Activated CD8-positive, alpha-beta memory T cell treated with anti-CD3 and anti-CD28 coated beads, Interleukin-2, amount 50 U/mL, for 48 hours (primary cell): ENCODE measurements at regions not wholly inside any gene's neighbourhood (a gene's known extent, or its start where the extent isn't known, plus 50 kb on each side); places are given as distances from the start of the nearest gene placed in this dataset.

Experiments used
- DNase-seq: peaks from one replicate; pipeline ENCODE4 v3.0.0-alpha.2; 2020

DNA sequence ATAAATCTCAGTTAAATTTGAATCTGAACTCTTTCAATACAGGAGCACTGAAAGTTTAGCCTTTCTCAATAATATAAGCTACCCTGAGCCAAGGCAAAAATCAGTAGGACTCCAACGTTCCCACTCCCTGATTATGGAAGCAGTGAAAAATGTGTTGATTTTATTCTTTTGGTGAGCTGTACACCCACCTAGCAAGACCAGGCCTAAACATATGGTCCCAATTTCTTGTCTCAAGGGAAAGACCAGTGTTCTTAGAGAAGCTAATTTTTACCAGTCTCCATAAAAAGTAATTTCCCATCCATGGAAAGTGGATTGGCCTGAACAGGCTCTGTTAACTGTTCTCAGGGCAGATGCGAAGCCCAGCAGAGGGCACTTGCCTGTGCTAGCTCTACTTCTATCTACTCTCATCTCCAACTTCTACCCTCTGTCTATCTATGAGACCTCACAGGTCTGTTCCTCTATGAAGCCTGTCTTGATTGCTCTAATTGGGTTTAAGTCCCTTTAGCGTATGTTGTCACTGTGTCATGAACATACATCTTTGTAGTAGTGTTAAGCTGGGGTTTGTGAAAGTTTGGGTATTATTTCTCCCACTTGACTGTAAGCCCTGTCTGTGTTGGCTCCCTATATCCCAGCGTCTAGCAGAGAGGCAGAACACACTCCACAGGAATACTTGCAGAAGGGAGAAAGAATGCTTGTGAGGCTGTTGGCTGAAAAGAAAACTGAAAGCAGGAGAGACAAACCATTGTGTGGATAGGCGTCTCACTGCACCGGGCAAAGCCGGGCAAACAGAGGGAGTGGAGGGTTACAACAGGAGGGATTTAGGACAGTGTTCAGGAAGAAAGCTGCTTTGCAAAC, 167.1 kb upstream of the MAF start:
- DNase-seq, result no peak

GRCh38 chr16:79765901-79766394, 165.4 kb upstream of the MAF start:
- no peak for DNase-seq

GRCh38 chr16:79765431-79765830, 164.9 kb upstream of the MAF start:
- no peak for DNase-seq

DNA sequence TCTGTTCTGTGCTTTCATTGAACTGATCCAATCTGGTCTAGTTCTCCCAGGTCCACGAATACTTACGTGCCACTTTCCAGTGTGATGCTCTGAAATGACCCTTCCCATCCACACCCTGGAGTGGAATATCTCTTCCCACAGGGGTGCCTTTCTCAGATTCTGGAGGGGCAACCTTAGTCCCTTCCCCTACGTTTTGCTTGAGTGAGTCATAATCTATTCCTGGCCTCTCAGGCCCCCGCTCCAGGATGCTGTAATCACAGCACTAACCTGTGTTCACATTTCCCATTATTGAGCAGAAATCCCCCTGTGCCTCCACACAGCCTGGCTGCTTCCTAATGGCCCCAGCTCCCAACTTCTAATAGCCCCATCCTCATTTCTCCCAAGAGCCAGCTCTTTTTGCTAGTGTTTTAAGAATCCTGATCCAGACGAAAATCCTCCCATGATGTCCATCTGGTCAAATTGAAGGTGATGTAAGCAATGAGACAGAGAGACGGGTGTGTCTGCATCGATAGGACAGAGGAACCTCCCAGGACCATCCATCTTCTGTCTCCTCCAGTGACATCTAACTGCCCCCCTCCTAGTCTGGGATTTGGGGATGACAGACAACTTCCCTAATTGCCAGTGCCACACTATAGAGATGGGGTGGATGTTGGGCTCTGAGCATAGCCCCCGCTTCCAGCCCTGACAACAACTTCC, 164.0 kb upstream of the MAF start:
- DNase-seq, result no peak

- no peak for DNase-seq
Measured at GRCh38 chr16:79762217-79762616, 161.7 kb upstream of the MAF start.

- no peak for DNase-seq
Measured at GRCh38 chr16:79758615-79759346, 158.2 kb upstream of the MAF start.

GRCh38 chr16:79757968-79758367, 157.4 kb upstream of the MAF start:
- no peak for DNase-seq

DNA sequence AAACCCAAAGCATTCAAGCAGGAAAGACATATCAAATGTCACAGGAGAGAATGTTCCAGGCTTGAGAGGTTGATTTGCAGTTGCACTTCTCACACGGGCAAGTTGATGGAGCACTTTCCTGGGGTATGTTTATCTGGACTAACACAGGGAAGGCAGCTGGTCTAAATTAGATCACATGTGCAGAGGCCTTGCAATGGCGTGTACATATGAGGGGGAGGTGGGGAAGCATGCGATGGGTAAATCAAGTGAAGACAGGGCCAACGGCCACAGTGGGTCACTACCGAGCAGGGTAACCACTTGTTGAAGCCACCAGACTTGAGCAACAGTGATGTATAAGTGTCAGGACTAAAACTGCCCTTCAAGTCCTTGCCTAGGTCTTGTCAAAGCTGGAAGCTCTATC, 156.6 kb upstream of the MAF start:
- DNase-seq, result no peak

- DNase-seq, result no peak
Measured at GRCh38 chr16:79756571-79756970, 156.0 kb upstream of the MAF start.

DNA sequence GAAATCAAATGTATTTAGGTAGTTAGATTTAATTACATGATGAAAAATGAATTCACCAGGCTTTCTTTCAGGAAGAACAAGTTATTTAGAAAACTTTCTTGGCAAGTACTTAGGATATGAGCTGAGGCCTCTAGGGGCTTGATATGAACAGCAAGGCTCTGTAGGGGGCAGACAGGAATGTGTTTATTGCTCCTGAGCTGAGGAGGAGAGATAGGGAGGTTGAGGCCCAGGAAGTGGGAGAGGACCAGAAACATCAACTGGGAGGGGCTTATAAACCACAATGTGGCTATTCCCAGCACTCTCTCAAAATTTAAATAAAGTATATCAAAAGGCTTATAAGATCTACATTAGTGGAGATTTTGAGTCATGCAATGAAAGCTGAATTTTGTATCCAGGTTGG, 154.0 kb upstream of the MAF start:
- no peak for DNase-seq

- DNase-seq, result no peak
Measured at GRCh38 chr16:79754081-79754480, 153.5 kb upstream of the MAF start.

DNA sequence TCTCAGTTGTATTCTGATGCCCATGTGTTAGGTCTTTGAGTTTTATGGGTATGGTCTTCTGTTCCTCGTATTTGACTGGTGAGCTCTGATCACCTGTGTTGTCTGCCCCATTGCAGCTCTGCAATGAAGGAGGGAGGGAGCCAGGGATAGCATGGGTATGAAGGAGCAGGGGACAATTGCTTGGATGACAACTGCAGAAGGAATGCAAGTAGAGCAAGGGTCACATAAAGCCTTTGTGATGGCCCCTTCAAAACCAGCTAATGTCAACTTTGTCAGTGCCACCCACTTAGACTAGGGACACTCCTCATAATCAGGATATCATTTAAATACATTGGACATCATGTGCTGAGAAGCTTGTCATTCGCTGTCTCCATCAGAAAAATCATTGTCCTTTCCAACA, 152.7 kb upstream of the MAF start:
- no peak for DNase-seq

GRCh38 chr16:79752396-79752795, 151.9 kb upstream of the MAF start:
- no peak for DNase-seq

DNA sequence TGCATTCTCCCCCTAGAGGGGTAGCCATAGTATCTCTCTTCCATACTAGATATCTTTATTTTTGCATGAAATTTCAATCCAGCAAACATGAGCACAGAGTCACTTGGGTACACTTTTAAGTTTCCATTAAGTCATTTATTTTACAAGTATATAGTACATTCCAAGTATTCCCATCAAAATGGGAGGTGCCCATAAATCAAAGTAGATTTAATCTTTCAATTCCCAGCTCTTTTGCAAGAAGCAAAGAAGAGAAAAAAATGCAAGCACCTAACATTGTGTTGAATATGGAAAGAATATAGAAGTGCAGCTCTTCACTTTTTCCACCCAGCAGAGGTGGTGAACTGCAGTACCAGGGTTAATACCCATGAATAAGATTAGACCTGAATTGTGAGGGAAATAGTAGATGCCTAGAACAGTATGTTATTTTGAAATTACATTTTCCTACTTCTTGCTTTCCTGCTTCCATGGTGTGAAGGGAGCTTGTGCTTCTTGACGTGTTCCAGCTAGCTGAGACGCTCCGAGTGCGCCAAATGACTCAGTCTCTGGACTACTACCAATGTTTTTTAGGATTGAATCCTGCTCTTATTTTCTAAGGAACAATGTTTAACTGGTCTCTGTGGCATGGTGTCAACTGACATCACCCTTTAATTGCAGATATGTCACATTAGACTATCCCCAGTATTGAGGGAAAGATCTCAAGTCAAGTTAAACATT, 151.1 kb upstream of the MAF start:
- DNase-seq, result no peak

GRCh38 chr16:79750311-79750710, 149.8 kb upstream of the MAF start:
- no peak for DNase-seq

- DNase-seq, result no peak
Measured at GRCh38 chr16:79748629-79749028, 148.1 kb upstream of the MAF start.

GRCh38 chr16:79747688-79748087, 147.2 kb upstream of the MAF start:
- no peak for DNase-seq

- no peak for DNase-seq
Measured at GRCh38 chr16:79740252-79740651, 139.7 kb upstream of the MAF start.

- DNase-seq, result no peak
Measured at GRCh38 chr16:79735271-79735670, 134.7 kb upstream of the MAF start.

DNA sequence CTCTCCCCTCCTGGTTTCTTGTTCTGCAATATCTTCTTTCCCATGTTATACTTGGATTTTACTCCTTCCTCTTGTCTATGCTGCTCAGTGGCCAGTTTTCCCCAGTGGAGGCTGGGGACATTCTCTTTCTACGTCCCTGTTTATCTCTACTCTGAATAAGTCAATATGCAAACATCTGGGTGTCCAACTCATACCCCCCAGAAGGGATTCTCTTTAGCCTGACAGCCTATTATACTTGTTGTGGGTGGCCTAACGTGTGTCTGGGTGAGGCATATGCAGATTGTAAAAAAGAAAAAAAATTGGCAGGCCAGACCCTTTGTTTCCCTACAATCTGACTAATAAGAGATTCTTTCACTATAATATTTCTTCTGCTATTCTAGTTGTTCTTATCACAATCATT, 134.2 kb upstream of the MAF start:
- no peak for DNase-seq

DNA sequence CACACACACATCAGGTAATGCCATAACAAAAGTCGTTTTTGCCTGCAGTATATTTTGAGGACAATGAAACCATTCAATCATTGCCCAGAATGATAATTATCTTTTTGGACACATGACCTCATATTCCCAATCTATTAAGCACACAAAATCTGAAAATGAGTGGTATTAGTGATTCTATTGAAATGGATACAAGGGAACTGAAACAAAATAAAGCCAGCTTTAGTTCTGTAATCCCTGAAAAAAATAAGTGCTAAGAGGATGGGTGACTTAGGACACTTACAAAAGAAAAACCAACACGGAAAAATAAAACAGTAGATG, 128.3 kb upstream of the MAF start:
- DNase-seq, result no peak

- DNase-seq, result no peak
Measured at GRCh38 chr16:79728048-79728922, 127.7 kb upstream of the MAF start.
